HG03432 (cell line): ENCODE measurements at regions not wholly inside any gene's neighbourhood (a gene's known extent, or its start where the extent isn't known, plus 50 kb on each side); places are given as distances from the start of the nearest gene placed in this dataset.
"Not testable (repeated sequence)": the region's sequence is repeated elsewhere in the genome, so short reads cannot be mapped to it uniquely, and the experiment has no call there.

ENCODE experiments used
- ATAC-seq: cut with Tn5 transposase; IDR thresholded peaks from one replicate; pipeline ENCODE4 v1.9.1; 2021; ENCODE audit warnings: mild to moderate bottlenecking, moderate library complexity; ENCODE audit not compliant: unreplicated experiment

DNA sequence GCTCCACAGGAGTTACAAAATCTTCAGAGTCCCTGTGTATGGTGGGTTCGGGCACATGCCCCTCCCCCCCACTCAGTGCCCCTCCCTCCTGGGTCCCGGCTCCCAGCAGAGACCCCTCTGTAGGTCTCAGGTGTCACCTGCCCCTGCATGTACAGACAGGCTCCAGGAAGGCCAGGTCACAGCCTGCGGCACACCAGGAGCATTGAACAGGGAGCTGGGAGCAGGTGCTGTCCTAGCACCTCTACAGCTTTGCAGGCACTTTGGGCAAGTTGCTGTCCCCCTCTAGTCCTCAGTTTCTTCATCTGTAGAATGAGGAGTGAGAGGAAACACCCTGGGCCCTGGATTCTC is 80.1 kb upstream of the RTL6 start:
- no peak for ATAC-seq

DNA sequence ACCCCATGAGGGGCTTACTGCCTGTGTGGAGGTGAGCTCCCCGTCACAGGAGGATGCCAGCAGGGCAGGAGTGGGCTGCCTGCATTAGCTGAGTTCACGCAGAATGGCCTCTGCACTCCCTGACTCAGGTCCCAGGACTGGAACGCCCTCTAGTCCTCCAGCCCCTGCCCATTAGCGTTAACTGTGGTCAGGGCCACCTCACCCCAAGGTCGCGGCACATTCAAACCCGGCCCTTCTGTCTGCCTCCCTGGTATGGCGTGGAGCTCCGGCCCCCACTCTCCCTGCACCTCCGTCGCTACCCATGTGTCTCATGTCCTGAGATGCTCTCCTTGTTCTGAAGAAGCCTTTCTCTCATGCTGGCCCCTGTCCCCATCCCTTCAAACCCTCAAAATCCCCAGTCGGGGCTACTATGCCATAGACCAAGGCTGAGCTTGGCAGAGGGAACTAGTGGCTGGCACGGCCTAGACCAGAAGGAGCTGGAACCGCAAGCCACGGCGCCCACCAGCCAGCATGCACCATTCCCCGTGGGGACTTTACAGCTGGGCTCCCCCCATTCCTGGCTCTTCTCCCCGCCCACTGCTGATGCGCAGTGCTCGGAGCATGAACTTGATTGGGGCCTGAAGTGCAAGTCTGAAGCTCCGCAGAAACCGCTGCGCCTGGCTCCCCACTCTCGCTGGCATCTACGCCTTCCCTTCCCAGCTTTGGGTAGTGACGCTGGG is 79.5 kb upstream of the RTL6 start:
- no peak for ATAC-seq

DNA sequence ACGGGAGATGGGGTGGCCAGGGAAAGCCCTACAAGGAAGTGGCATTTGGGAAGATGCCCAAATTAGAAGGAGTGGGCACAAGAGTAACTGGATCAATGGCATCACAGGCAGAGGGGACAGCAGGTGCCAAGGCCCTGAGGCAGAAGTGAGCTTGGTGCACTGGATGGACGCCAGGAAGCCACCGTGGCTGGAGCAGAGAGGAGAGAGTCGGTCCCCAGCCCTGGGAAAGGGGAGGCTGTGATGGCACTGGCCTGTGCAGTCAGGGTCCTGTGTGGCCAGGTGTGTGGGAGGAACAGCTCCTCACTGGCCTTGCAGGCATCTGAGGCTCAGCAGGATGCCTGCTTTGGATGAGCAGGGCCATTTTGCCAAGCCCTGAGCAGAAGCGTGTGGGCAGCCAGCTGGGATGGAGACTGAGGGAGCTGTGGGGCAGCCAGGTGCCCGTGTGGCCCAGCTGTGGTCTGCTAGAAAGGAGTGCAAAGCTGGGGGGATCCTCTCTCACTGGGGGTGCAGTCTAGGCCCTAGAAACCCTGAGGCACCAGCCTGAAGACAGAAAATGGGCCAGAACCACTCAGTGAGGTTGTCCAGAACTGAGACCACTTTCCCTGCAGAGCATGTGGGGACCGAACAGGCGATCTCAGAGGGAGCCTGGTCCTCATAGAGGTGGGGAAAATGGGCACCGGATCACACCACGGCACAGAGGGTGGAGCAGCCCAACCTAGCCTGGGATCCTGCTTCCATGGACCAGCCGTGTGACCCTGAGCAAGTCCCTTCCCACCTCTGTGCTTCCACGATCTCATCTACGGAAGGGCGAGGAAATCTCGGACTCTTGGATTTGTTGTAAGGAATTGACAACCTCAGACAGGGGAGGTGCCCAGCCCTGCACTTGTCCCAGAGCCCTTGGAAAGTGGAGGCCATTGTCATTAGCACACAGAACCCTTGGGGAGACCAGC is 78.6 kb upstream of the RTL6 start:
- no peak for ATAC-seq

DNA sequence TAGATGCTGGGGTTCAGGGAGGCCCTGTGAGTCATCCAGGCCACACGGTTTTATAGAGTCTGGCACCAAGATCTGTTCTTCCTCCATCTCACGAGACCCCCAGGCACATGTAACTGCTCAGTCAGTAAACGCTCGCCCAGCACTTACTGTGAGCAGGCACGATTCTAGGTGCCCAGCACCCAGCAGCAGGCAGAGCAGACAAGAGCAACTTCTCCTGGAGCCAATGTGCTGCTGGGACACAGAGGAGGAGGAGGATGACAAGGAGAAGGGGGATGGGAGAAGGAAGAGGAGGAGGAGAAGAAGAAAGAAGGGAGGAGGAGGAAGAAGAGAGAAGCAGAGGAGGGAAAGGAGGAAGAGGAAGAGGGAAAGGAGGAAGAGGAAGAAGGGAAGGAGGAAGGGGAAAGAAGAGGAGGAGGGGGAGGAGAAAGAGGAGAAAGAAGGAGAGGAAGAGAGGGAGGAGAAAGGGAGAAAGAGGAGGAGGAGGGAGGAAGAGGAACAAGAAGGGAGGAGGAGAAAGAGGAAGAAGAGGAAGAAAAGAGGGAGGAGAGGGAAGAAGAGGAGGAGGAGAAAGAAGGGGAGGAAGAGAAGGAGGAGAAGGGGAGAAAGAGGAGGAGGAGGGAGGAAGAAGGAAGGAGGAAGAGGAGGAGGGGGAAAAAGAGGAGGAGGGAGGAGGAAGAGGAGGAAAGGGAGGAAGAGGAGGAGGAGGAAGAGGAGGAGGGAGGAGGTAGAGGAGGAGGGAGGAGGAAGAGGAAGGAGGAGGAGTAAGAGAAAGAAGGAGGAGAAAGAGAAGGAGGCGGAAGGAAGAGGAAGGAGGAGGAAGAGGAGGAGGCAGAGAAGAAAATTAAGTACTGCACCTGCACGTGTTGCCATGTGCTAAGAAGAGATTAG is 77.6 kb upstream of the RTL6 start:
- no peak for ATAC-seq

DNA sequence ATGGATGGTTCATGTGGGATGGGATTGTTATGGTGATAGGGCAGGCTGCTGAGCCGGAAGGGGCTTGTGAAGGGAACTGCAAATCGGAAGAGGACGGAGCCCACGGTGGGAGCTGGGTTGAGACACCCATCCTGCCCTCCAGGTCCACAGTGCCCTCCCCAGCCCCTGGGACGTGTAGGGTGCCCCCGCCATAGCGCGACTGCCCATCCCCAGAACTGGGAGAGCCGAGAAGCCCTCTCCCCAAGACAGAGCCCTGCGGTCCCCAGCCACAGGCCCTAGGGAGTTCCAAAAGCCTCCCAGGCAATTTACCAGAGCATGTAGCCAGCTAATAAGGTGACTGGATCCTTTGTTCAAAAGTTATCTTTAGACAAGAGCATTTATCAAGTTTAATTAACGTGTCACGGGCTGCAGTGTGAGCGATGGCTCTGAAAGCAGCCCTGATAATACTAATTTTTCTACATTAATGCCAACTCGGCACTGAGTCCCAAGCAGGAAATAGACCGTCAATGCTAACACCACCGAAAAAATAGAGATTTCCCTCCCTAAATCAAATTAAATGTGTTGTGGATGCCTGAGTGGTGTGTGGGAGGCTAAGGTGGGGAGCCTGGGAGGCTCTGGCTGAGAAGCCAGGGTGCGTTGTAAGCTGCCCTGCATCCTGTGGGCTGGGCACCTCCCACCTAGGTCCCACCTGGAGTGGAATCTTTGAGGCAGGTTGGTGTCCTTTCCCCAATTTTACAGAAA is 76.8 kb upstream of the RTL6 start:
- ATAC-seq, result no peak

DNA sequence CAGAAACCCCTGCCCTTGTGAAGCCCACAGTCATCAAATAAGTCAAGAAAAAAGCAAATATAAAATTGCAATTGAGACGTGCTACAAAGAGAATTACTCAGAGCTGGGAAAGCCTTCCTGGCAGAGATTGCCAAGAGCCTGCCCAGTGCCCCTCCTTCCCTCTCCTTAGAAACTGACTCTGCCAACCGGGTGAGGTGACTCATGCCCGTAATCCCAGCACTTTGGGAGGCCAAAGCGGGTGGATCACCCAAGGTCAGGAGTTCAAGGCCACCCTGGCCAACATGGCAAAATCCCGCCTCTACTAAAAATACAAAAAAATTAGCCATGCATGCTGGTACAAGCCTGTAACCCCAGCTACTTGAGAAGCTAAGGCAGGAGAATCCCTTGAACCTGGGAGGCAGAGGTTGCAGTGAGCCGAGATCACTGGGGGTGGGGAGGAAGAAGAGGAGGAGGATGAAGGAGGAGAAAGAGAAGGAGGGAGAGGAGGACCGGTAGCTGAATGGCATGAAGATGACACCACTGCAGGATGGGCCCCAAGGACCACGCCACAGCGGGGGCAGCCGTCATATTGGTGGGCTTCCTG is 76.1 kb upstream of the RTL6 start:
- ATAC-seq, result no peak

DNA sequence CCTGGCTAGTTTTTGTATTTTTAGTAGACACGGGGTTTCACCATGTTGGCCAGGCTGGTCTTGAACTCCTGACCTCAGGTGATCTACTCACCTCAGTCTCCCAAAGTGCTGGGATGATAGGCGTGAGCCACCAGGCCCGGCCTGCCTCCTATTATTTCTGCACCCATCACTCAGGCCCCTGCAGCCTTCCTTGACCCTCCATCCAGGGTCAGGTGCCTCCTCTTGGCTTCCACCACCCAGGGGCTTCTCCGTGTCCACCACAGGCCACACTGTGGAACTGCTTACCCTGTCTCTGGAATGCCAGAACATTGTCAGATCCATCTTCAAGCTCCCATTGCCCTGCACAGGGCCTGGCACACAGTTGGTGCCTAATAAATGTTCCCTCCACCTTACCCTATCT is 75.4 kb upstream of the RTL6 start:
- no peak for ATAC-seq

DNA sequence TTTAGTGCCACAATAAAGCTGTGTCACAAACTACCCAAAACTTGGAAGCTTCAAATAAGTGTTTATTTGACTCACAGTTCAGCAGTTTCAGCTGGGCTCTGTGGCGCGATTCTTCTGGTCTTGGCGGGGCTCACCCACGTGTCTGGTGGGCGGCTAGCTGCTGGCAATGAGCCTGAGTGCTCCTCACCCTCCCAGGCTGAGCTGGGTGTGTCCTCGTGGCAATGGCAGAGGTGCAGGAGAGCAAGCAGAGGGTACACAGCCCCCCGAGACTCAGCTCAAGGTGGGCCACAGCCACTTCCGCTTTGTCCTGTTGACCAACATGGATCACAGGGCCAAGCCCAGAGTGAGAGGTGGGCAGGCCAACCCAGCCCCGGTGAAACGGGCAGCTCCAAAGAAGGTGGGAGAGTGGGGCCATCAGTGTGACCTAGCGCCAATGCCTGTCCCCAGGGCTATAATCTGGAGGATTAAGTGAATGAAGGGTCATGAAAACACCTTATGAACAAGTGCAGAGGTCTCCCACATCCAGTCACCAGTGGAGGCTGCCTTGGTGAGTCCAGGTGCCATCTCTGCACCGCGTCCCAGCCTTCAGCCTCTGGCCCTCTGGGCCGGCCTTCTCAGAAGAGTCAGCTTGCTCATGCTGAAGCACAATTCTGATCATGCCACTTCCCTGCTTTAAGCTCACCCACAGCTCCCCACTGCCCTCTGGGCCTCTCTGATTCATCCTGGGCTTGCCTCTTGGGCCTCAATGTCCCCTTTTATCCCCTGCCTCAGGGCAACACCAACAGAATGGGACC is 74.6 kb upstream of the RTL6 start:
- no peak for ATAC-seq

DNA sequence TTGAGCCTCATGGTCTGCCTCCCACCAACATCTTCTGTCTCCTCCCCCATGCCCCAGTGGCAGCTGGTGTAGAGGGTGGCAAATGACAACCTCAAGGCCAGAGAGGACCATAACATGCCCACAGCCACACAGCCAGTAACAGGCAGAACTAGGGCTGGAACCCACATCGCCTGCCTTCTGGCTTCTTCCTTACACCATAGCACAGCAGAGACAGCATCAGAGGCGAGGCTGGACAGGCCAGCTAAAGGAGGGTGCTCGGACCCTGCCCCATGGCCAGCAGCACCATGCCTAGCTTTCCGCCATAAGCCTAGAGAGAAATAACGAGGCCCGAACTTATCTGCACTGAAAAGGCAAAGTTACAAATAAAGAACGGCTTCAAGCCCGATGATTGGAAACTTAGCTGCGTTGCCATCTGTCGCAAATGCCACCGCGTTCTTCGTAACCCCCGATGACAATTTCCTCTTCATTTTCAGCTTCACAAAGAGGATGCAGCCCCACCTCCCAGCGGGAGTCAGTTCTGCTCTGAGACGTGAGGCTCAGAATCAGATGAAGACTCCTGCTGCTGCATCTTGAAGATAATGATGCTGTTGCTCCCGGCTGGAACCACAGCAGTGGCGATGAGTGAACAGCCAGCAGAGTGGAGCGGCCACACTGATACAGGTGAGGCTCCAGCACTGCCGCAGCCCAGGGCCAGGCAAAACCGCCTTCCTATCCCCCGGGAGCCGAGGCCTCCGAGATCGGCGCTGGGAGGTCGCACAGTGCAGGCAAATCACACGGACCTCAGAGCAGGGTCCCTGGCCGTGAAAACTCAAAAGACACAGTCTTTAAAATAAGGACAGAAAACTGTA is 73.8 kb upstream of the RTL6 start:
- ATAC-seq, result no peak

DNA sequence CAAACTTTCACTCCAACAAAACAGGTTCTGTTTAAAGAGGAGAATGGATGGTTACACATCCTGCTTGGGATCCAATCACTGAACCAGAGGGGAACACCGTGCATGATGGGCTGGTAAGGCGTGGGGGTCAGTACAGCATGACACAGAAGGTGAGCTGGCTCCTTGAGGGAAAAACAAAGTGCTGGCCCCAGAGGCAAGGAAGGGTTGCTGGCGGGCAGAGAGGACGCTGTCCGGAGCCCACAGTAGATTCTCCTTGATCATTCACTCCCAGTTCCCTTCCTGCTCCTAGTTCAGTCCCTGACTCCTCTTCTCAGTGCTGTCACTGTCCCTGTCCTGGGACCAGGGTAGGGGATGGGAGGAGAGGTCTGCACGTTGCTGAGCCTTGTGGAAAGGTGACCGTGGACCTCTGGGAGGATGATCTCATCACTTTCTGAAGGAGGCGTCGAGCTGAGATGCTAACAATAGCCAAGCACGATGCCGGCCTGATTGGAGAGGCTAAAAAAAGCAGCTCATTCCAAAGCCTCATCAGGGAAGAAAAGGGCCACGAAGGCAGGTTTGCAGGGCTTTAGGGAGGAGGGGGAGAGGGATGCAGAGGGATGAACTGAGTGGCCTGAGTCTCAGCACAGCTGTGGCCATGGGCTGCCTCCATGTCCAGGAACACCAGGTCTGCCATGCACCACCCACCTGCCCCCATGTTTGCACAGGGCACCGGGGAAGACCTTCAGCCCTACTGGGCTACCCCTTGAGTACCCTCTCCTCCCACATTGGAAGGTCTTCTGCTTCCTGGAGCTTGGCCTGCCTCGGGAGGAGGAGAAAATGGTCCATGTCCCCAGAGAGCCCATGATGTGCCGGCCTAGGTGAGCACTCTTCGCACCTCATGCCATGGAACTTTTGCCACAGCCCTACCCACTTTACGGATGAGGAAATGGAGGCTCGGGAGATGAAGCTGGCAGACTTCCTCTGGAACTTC is 72.7 kb upstream of the RTL6 start:
- no peak for ATAC-seq

DNA sequence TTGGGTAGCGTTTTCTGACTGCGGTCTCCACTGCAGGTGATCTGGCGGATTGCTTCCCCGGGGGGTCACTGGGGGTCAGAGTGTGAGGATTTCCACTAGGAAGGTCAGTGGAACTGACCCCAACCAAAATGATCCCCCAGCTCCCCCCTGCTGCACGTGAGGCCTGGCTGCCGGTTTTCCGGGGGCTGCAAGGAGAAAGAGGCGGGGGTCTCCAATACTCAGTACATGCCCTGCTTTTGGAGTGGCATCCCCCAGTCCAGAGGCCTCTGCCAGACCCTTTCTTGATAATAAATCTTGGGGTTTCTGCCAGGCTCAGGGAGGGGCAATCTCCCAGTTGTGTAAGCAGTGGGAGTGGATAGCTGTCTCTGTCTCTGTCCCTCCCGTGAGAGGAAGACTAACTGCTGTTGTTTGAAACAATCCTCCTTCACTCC is 71.5 kb upstream of the RTL6 start:
- no peak for ATAC-seq

DNA sequence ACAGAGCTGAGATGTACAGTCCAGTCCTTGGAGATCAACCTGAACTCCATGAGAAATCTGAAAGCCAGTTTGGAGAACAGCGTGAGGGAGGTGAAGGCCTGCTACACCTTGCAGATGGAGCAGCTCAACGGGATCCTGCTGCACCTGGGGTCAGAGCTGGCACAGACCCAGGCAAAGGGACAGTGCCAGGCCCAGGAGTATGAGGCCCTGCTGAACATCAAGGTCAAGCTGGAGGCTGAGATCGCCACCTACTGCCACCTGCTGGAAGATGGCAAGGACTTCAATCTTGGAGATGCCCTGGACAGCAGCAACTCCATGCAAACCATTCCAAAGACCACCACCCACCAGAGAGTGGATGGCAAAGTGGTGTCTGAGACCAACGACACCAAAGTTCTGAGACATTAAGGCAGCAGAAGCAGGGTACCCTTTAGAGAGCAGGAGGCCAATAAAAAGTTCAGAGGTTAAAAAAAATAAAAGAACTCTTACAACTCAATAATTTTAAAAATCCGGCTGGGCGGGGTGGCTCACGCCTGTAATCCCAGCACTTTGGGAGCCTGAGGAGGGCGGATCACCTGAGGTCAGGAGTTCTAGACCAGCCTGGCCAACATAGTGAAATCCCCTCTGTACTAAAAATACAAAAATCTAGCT is 69.9 kb upstream of the RTL6 start:
- no peak for ATAC-seq

DNA sequence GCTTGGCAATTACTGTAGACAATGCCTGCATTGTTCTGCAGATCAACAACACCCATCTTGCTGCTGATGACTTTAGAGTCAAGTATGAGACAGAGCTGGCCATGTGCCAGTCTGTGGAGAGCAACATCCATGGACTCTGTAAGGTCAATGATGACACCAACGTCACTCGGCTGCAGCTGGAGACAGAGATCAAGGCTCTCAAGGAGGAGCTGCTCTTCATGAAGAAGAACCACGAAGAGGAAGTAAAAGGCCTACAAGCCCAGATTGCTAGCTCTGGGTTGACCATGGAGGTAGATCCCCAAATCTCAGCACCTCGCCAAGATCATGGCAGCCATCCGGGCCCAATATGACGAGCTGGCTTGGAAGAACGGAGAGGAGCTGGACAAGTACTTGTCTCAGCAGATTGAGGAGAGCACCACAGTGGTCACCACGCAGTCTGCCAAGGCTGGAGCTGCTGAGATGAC is 69.4 kb upstream of the RTL6 start:
- not testable (repeated sequence) for ATAC-seq

DNA sequence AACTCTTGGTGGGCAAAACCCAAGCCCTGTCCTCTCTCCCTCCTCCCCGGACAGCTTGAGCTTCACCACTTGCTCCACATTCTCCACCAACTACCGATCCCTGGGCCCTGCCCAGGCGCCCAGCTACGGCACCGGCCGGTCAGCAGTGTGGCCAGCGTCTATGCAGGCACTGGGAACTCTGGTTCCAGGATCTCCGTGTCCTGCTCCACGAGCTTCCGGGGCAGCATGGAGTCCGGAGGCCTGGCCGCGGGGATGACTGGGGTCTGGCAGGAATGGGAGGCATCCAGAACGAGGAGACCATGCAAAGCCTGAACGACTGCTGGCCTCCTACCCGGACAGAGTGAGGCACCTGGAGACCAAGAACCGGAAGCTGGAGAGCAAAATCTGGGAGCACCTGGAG is 68.9 kb upstream of the RTL6 start:
- ATAC-seq, result no peak

DNA sequence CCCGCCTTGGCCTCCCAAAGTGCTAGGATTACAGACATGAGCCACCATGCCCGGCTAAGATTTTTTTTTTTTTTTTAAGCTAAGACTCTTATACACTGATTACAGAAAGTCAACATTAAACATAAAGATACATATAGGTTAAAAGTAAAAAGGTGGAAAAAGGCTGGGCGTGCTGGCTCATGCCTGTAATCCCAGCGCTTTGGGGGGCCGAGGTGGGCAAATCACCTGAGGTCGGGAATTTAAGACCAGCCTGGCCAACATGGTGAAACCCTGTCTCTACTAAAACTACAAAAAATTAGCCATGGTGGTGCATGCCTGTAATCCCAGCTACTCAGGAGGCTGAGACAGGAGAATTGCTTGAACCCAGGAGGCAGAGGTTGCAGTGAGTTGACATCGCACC is 64.6 kb upstream of the RTL6 start:
- ATAC-seq, result not testable (repeated sequence)

DNA sequence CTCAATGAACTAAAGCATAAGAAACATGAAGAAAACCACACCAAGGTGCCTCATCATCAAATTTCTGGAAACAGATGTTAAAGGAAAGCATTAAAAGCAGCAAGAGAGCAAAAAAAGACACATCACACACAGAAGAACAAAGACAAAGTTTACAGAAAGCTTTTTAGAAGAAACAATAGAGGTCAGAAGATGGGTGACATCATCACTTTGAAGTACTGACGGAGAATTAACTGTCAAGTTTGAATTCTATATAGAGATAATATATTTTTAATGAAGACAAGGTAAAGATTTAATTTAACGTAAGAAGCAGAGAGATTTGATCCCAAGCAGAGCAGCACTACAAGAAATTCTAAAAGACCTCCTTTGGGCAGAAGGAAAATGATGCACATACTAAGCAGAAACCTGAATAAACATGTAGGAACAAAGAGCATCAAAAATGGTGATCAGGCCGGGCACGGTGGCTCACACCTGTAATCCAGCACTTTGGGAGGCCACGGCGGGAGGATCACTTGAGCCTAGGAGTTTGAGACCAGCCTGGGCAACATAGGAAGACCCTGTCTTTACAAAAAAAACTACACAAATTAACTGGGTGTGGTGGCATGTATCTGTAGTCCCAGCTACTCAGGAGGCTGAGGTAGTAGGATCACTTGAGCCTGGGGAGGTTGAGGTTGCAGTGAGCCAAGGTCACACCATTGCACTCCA is 63.3 kb upstream of the RTL6 start:
- ATAC-seq, result no peak
